Mammary epithelial cell (primary cell): ENCODE measurements at regions not wholly inside any gene's neighbourhood (a gene's known extent, or its start where the extent isn't known, plus 50 kb on each side); places are given as distances from the start of the nearest gene placed in this dataset.

Experiments used
- CTCF ChIP-seq, 2 donors: IDR thresholded peaks in 1 of 2; conservative IDR thresholded peaks in 1 of 2; 2 replicates each; pipeline ENCODE4 v1.5.1; 2011 to 2012; ENCODE audit warnings: inconsistent platforms in 2 of 2, low read length in 2 of 2, mild to moderate bottlenecking in 2 of 2, control low read depth in 1 of 2, low read depth in 1 of 2; ENCODE audit not compliant: insufficient read depth in 1 of 2; ENCODE audit errors: extremely low read depth in 1 of 2
- EZH2 ChIP-seq: IDR thresholded peaks from 2 replicates; pipeline ENCODE4 v1.6.1; 2012; ENCODE audit warnings: low read length, inconsistent platforms, borderline replicate concordance

GRCh38 chr5:1934056-1934394, 51.3 kb upstream of the IRX4 start:
- TF ChIP-seq CTCF (conservative IDR thresholded peaks at IDR 0.05 in 1 of 2, IDR thresholded peaks at IDR 0.05 in 1 of 2; ENCODE audit: extremely low read depth in 1 of 2, insufficient read depth in 1 of 2, low read depth in 1 of 2, low read length in 2 of 2): no peak
- no peak for TF ChIP-seq EZH2
